HG03196 (cell line): ENCODE measurements at regions not wholly inside any gene's neighbourhood (a gene's known extent, or its start where the extent isn't known, plus 50 kb on each side); places are given as distances from the start of the nearest gene placed in this dataset.

Experiments used
- ATAC-seq: cut with Tn5 transposase; IDR thresholded peaks from one replicate; pipeline ENCODE4 v1.9.1; 2021; ENCODE audit not compliant: unreplicated experiment

- ATAC-seq = no peak
Measured at GRCh38 chr16:73387979-73388378, 340.1 kb upstream of the ZFHX3 start.

- no peak for ATAC-seq
Measured at GRCh38 chr16:73385696-73386095, 337.8 kb upstream of the ZFHX3 start.

- ATAC-seq = no peak
Measured at GRCh38 chr16:73384506-73385089, 336.7 kb upstream of the ZFHX3 start.

GRCh38 chr16:73383988-73384365 lies 336.0 kb upstream of the ZFHX3 start:
- ATAC-seq = no peak

- ATAC-seq = no peak
Measured at GRCh38 chr16:73383195-73383987, 335.5 kb upstream of the ZFHX3 start.

- no peak for ATAC-seq
Measured at GRCh38 chr16:73378471-73378870, 330.5 kb upstream of the ZFHX3 start.

GRCh38 chr16:73371584-73372319 lies 323.8 kb upstream of the ZFHX3 start:
- ATAC-seq = no peak

- ATAC-seq = no peak
Measured at GRCh38 chr16:73369851-73370250, 321.9 kb upstream of the ZFHX3 start.

- ATAC-seq = no peak
Measured at GRCh38 chr16:73368715-73369114, 320.8 kb upstream of the ZFHX3 start.

GRCh38 chr16:73365016-73365551 lies 317.2 kb upstream of the ZFHX3 start:
- no peak for ATAC-seq

GRCh38 chr16:73364413-73364812 lies 316.5 kb upstream of the ZFHX3 start:
- ATAC-seq = no peak

GRCh38 chr16:73361061-73361460 lies 313.1 kb upstream of the ZFHX3 start:
- ATAC-seq = no peak

GRCh38 chr16:73356401-73357079 lies 308.6 kb upstream of the ZFHX3 start:
- ATAC-seq = no peak

- ATAC-seq = no peak
Measured at GRCh38 chr16:73355981-73356380, 308.1 kb upstream of the ZFHX3 start.

GRCh38 chr16:73354434-73354833 lies 306.5 kb upstream of the ZFHX3 start:
- ATAC-seq = no peak

- ATAC-seq = no peak
Measured at GRCh38 chr16:73350707-73351452, 303.0 kb upstream of the ZFHX3 start.

GRCh38 chr16:73347500-73348375 lies 299.8 kb upstream of the ZFHX3 start:
- ATAC-seq = no peak

- no peak for ATAC-seq
Measured at GRCh38 chr16:73339821-73340220, 291.9 kb upstream of the ZFHX3 start.
